RWPE1 (cell line): ENCODE measurements at regions not wholly inside any gene's neighbourhood (a gene's known extent, or its start where the extent isn't known, plus 50 kb on each side); places are given as distances from the start of the nearest gene placed in this dataset.

Experiments used
- CTCF ChIA-PET: fragments of 350-600 bp; sonication (Branson Sonifier 250); formaldehyde crosslinking; extraction: SDS; loops from one replicate; lab custom pipeline; 2021; lab: Yijun Ruan, JAX
- POLR2A ChIA-PET: fragments of 400-600 bp; formaldehyde crosslinking; extraction: SDS; loops from one replicate; lab custom pipeline; 2020; ENCODE audit warnings: antibody characterized with exemption; ENCODE audit not compliant: low non-redundant PET; lab: Yijun Ruan, JAX
- DNase-seq: peaks from one replicate; pipeline ENCODE4 v3.0.0; 2012; ENCODE audit warnings: low spot score
- H3K27ac ChIP-seq: fragments of 450-650 bp; 2 replicates; pipeline ENCODE4 v1.5.1; 2017
- TF ChIP-seq, protein P1 (sequence below): fragments of 450-650 bp; conservative IDR thresholded peaks from 2 replicates; pipeline ENCODE4 v1.5.1; 2017; ENCODE audit warnings: low read depth, mild to moderate bottlenecking

DNA sequence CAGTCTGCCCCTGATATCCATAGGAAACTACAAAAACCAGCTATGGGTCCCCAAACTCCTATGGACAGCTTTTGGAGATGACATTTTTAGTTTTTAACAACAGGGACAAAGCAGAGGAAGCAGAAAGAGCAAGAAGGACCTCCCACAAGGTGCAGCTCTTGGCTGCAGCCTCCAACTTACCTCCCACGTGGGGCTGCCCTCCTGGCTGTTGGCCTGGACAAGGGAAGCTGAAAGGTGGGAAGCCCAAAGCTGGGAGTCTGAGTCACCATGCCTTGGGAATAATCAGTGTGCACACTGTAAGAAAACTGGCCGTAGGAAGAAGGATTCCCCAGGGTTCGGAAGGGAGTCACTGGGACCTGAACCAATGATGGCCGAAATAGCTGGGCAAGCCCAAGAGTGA is 51.8 kb upstream of the PAX1 start:
- POLR2A ChIA-PET: no interaction called here

DNA sequence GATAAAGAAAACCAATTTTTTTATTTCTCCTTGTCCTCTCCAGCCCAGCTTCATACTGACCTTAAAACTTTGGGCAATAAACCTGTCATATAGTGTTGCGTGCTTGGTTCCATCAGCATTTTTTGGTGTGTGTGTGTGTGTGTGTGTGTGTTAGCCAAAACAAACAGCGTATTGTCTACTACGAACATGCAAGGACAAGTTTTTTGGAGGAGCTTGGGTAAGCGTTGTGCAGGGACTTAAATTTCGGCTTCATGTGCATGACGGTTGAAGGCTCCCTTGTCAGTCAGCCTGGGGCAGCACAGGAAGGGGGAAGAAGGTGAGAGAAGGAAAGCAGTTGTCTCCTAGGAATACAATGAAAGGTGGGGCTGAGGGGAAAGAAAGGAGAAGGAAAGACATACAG is 62.0 kb upstream of the PAX1 start:
- CTCF ChIA-PET: interaction anchor here (0.6 kb wide), 1 partner anchor 58 kb away, joined by 3 read pairs; no protein-coding TSS in a partner anchor
- POLR2A ChIA-PET: no interaction called here
- TF ChIP-seq, protein P1, sequence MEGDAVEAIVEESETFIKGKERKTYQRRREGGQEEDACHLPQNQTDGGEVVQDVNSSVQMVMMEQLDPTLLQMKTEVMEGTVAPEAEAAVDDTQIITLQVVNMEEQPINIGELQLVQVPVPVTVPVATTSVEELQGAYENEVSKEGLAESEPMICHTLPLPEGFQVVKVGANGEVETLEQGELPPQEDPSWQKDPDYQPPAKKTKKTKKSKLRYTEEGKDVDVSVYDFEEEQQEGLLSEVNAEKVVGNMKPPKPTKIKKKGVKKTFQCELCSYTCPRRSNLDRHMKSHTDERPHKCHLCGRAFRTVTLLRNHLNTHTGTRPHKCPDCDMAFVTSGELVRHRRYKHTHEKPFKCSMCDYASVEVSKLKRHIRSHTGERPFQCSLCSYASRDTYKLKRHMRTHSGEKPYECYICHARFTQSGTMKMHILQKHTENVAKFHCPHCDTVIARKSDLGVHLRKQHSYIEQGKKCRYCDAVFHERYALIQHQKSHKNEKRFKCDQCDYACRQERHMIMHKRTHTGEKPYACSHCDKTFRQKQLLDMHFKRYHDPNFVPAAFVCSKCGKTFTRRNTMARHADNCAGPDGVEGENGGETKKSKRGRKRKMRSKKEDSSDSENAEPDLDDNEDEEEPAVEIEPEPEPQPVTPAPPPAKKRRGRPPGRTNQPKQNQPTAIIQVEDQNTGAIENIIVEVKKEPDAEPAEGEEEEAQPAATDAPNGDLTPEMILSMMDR: no peak
- no peak for DNase-seq
- no peak overlapping the region for H3K27ac ChIP-seq

More for the DNA sequence above, 51.8 kb upstream of the PAX1 start:
- DNase-seq: no peak
- H3K27ac ChIP-seq: no peak overlapping the region
- TF ChIP-seq, protein P1: no peak
- CTCF ChIA-PET: interaction anchor here (0.6 kb wide), 2 partner anchors 66 to 615 kb away, joined by 3 to 4 read pairs; no protein-coding TSS in a partner anchor

DNA sequence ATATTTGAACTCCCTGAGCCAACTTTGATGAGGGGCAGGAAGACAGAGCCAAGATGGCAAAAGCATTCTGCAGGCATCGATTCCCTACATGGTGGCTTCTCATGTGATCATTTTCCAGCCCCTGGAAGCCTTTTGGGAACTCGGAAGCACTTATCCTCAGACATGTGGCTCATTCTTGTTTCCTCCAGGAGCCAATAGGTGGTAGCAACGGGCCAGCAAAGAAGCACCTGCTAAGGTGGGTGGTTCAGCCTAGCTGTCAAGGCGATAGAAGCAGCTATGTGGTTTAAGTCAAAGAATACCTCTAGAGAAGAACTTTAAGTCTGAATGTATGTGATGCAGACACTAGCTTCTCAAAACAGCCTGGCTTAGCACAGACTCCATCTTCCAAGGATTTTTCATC is 64.9 kb upstream of the PAX1 start:
- CTCF ChIA-PET: no interaction called here
- POLR2A ChIA-PET: no interaction called here
- TF ChIP-seq, protein P1: no peak; the same call in 1 of the 2 replicates
- peak; percentile 12 for DNase-seq
- no peak overlapping the region for H3K27ac ChIP-seq

DNA sequence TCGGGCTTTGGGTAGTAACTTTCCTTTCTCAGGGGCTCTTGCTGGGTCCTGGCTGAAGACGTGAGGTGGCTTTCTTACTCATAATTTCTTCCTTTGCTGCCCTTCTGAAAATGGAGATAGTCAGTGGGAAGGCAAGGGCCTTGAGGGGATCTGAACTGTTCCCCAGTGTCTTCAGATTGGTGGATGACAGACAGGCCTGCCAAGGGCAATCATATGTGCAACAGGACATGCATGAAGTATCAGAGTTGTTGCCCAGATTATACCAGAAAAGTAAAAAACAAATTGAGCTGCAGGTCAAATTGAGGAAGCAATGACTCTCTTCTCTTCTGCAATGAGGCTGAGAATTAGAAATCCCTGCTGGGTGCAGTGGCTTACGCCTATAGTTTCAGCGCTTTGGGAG is 71.6 kb upstream of the PAX1 start:
- H3K27ac ChIP-seq: no peak overlapping the region
- TF ChIP-seq, protein P1: no peak
- DNase-seq: no peak
- POLR2A ChIA-PET: no interaction called here
- CTCF ChIA-PET: no interaction called here

DNA sequence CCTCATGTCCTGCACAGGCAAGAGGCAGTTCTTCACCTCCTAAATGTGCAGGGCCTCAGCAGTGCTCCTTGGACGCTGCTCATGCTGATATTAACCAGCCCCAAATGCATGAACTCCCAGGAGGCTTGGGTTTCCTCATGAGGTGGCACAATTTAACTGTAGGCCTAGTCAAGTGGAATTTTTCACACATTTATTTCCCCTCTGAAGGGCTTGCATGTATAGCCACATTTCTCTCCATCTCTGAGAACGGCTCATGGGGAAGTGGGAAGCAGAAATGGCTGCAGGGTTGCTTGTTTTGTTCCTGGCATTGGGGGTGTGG is 72.8 kb upstream of the PAX1 start:
- DNase-seq: no peak
- ChIA-PET POLR2A (no interaction called here), CTCF (interaction anchor here (0.7 kb wide), 1 partner anchor 54 kb away, joined by 3 read pairs; no protein-coding TSS in a partner anchor)
- TF ChIP-seq, protein P1: no peak
- no peak overlapping the region for H3K27ac ChIP-seq

DNA sequence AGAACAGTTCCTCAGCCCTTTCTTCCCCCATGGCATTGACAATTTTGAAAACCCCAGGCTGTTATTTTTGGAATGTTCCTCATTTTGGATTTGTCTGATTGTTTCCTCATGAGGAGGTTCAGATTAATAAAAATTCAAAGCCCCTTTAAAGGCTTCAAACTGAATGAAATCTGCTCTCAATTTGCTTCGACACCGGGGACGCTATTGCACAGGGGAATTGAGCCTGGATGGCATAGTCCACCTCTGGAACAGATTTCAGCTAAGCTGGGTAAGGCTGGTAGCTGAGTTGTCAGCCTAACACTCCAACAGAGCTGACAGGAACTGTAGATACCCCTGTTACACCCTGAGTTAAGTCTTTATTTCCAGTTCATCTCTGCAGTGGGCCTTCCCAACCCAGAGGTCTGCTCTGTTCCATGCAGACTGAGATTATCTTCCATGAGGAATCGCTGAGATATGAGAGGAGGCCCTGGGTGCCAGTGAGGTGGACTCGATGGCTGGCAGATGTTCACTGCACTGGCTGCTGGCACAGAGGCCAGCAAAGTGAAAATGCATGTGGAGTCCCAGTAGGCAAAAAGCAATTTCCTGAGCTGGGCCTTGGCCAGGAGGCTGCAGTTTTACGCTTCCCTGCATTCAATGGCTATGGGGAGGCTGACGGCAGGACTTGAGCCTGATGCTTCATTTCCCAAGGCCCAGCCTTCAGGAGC is 73.3 kb upstream of the PAX1 start:
- TF ChIP-seq, protein P1: no peak
- ChIA-PET POLR2A (no interaction called here), CTCF (interaction anchor here (0.7 kb wide), 1 partner anchor 54 kb away, joined by 3 read pairs; no protein-coding TSS in a partner anchor)
- no peak overlapping the region for H3K27ac ChIP-seq
- no peak for DNase-seq
